ENCODE measurements at regions not wholly inside any gene's neighbourhood (a gene's known extent, or its start where the extent isn't known, plus 50 kb on each side); places are given as distances from the start of the nearest gene placed in this dataset.
"Not testable (repeated sequence)": the region's sequence is repeated elsewhere in the genome, so short reads cannot be mapped to it uniquely, and the experiment has no call there.

- DNase-seq (ENCODE audit: low read depth) = no peak
Measured at GRCh38 chr5:68067291-68067690, 148.3 kb upstream of the PIK3R1 start.

DNA sequence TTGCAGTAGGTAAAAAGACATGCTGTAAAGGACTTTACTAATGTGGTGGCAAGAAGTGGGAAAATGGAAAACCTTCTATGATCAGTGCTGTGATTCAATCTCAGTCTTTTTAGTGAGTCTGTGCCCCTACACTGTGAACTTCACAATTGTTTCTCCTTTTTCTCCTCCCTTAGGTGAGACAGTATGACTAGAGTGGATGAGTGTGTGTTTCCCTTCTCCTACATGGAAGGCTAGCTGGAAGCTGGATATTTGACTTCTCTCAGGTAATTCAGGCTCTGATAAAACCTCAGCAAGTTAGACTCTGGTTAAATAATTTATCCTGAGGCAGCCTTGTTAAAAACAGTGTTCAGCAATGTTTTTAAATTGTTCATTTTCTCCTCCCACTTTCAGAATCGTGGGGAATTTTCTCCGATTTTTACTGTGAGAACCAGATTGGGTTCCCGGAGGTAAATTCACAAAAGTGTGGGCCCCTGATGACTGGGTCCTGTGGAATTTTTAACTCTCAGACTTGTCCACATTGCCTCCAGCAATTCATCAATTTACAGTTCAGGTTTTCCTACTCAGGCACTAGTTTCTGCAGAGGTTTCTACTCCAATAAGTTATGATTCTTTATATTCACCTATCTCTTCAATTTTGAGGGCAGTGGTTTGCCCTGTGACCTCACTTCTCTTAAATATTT lies 149.1 kb upstream of the PIK3R1 start:
- no peak for DNase-seq (ENCODE audit: low read depth)

GRCh38 chr5:68065321-68065720 lies 150.2 kb upstream of the PIK3R1 start:
- not testable (repeated sequence) for DNase-seq (ENCODE audit: low read depth)

GRCh38 chr5:68060382-68060781 lies 155.2 kb upstream of the PIK3R1 start:
- DNase-seq (ENCODE audit: low read depth) = no peak

GRCh38 chr5:68057191-68057590 lies 158.4 kb upstream of the PIK3R1 start:
- no peak for DNase-seq (ENCODE audit: low read depth)

GRCh38 chr5:68055686-68056085 lies 159.9 kb upstream of the PIK3R1 start:
- DNase-seq (ENCODE audit: low read depth) = no peak

GRCh38 chr5:68054638-68055037 lies 160.9 kb upstream of the PIK3R1 start:
- no peak for DNase-seq (ENCODE audit: low read depth)

DNA sequence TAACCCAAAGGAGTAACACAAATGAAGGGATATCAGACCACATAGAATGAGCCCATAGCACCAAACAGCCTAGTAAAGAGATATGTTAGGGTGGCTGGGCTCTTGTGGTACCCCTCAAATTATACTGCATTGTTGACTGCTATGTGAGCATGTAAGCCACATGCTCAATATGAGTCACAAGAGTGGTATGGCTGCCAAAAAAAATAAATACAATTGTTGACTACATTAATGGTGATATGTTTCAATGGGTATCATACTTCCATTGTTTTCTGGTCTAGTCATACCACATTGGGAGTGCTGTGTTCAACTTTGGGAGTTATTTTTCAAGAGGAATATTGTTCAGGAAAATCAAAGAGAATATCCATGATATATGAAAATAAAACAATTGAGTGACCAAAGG lies 162.4 kb upstream of the PIK3R1 start:
- no peak for DNase-seq (ENCODE audit: low read depth)

- DNase-seq (ENCODE audit: low read depth) = no peak
Measured at GRCh38 chr5:68049053-68049713, 166.4 kb upstream of the PIK3R1 start.

GRCh38 chr5:68048516-68048915 lies 167.0 kb upstream of the PIK3R1 start:
- no peak for DNase-seq (ENCODE audit: low read depth)

GRCh38 chr5:68048054-68048453 lies 167.5 kb upstream of the PIK3R1 start:
- not testable (repeated sequence) for DNase-seq (ENCODE audit: low read depth)

DNA sequence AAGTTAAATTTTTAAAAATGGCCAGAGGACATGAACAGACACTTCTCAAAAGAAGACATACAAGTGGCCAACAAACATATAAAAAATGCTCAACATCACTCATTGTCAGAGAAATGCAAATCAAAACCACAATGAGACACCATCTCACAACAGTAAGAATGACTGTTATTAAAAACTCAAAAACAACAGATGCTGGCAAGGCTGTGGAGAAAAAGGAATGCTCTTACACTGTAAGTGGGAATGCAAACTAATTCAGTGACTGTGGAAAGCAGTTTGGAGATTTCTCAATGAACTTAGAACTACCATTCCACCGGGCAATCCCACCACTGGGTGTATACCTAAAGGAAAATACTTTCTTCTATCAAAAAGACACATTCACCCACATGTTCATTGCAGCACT lies 168.5 kb upstream of the PIK3R1 start:
- DNase-seq (ENCODE audit: low read depth) = peak; percentile 58

DNA sequence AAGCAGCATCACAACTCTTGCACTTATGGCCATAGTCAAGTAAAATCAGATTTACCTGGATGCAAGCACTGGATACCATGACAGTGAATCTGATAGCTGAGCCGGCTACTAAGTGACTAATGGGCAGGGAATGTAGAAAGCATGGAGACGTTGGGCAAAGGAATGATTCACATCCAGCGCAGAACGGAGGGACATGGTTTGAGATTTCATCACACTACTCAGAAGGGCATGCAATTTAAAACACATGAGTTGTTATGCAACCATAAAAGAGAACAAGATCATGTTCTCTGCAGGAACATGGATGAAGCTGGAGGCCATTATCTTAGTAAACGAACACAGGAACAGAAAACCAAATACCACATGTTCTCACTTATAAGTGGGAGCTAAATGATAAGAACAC lies 169.1 kb upstream of the PIK3R1 start:
- peak; percentile 97 for DNase-seq (ENCODE audit: low read depth)

GRCh38 chr5:68041293-68041692 lies 174.3 kb upstream of the PIK3R1 start:
- no peak for DNase-seq (ENCODE audit: low read depth)

DNA sequence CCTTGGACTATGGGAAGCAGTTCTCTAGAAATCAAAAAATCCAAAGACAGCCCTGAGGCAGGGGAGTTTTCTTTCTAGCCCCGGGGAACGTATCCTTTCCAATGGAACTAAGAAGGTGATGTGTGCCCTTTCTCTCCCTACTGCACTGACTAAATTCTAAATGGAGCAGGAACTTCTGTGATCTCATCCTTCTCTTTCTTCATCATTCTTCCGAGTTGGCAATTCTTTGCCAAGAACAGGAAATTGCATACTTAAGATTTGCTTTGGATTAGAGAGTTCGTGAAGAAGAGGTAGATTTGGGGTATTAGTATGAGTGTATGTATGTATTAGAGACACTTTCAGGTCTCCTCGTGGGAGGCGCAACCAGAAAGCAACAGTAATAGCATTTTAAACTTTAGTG lies 178.0 kb upstream of the PIK3R1 start:
- no peak for DNase-seq (ENCODE audit: low read depth)

DNA sequence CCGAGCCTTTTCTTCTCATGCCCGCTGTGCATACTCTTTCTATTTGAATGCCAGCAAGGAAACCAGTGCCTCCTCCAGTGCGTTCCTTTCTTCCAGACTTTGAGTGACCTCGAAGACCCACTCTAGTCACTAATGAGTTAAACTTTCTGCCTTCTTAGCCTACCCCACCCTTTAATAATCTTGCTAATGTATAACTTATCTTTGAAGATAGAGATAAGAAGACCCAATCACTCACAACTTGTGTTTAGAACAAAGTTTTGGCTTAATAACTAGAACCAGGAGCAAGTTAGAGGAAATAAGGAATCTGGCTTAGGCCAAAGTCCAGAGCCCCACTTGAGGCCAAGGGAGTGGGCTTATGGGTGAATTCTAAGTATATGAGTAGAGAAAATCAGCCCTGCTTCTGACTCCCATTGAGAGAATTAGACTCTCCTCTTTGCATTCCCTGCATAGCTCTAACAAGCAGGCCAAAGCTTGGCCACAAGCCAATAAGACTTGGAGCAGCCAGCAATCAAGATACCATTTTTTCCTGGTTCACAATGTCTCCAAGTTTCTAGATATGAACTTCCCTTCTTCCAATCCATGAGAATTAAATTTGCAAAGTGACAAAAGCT lies 181.5 kb upstream of the PIK3R1 start:
- no peak for DNase-seq (ENCODE audit: low read depth)

DNA sequence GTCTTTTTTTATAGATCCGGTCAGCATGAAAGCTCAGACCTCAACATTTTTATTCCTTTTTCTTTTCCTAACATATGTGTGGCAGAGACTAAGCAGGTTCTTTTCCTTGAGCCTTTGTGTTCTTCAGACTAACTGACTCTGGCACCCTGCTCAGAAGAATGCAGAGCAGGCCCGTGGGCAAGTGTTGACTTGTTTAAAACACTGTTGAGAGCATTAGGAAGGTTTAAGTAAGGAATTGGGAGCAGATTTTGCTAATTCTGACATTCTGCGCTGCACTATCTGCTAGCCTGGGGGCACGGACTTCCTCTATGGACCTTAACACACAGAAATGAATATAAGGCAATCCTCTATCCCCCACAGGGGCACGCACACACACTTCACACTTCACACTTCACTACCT lies 182.5 kb upstream of the PIK3R1 start:
- DNase-seq (ENCODE audit: low read depth) = no peak

GRCh38 chr5:68032216-68032762 lies 183.3 kb upstream of the PIK3R1 start:
- DNase-seq (ENCODE audit: low read depth) = no peak

DNA sequence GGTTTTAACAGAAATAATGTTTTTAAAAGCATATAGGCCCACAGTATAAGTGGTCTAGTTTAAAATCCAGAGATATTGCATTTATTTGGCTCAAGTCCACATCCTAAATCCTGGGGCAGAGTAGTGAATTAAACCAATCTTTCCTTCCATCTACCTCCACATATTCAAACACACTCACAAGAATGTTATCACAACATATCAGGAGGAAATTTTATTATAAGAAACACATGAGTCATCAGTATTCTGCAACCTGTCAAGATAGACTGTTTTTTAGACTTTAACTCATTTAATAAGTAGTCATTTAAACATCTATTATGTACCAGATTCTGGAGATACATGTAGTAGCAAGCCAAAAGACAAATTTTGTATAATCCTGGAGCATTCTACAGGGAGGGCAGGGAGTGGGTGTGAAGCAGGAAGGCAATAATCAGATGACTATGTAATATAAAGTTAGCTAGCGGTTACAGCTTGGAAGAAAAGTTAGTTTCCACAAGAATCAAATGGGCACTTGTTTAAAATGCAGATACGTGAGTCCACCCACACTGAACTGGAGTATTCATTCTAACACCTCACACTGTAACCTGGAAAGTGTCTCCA lies 187.3 kb upstream of the PIK3R1 start:
- DNase-seq (ENCODE audit: low read depth) = no peak

GRCh38 chr5:68027519-68027918 lies 188.0 kb upstream of the PIK3R1 start:
- no peak for DNase-seq (ENCODE audit: low read depth)

DNA sequence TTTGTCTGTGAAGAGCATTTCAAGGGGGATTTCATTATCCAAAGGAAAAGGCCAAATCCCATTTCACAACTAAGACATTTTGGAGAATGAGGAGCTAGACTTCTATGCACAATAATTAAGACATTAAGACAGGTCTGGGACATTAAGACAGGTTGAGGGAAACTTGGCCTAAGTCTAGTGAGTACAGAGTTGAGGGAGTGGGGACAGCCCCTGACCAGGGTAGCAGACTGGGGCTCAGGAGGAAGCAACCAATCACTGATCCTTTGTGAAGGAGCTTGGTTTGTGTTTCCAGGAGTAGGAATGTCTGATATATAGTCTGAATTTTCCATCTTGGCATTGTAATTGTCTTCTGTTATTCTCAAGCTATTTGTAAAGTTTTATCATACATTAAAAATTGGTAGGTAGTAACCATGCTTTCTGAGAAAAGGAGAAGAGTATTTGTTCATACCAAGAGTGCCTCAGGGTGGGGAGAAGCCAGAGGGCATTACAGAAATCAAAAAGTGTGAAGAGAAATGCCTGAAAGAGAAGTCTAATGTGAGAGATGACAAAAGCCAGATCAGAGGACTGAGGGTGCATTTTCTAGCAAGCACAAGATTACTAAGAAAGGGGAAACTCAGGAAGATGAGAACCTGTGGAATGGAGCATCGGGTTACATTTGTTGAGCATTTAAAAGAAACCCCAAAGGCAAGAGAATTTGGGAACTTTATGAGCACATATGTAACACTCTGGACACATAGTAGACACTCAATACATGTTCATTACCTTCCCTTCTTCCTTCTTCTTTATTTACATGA lies 189.3 kb upstream of the PIK3R1 start:
- DNase-seq (ENCODE audit: low read depth) = no peak

GRCh38 chr5:68024426-68024825 lies 191.1 kb upstream of the PIK3R1 start:
- no peak for DNase-seq (ENCODE audit: low read depth)
